Limb (tissue), 2 donors: ENCODE measurements at regions not wholly inside any gene's neighbourhood (a gene's known extent, or its start where the extent isn't known, plus 50 kb on each side); places are given as distances from the start of the nearest gene placed in this dataset.
A peak's percentile ranks its signal among the peaks of the same experiment; 100 is the strongest.
"Not testable (repeated sequence)": the region's sequence is repeated elsewhere in the genome, so short reads cannot be mapped to it uniquely, and the experiment has no call there.

Experiments
- DNase-seq, 2 donors: peaks; one replicate each; pipeline ENCODE4 v3.0.0-alpha.2; 2016; ENCODE audit errors: extremely low spot score in 2 of 2

DNA sequence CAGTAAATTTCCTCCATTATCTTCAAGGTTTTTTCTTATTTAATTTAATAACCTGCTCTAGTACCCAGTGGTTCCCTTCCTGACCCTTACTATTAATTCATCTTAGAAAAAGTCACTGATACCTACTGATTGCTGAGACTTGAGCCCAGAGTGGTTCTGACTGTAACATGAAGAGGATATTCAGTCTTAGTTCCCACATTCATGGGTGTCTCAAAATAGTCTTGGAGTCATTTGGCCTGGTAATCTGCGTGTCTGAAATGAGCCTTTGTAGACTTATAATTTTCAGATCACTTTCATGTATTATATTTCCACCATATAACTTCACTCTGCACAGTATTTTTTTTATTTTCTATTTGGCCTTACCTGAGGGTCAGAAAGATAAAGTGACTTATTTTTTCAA lies 732.0 kb upstream of the KIF2B start:
- DNase-seq, result no peak

DNA sequence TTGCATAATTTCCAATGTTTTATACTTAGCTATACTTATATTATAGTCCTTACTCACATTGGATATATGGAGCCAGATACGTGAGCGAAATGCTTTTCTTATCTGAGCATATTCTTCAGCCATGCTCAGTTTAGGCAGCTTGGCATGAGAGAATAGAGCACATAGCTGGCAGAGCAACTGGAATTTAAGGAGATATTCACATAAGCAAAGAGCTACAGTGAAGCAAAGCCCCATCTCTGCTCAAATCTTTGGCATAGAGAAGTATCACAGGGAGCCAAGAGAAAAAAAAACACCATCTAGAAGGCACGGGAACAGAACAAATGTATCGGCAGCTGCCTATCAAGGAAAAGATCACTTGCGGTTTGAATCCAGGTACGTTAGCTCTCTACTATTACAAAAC lies 734.2 kb upstream of the KIF2B start:
- DNase-seq, result no peak

DNA sequence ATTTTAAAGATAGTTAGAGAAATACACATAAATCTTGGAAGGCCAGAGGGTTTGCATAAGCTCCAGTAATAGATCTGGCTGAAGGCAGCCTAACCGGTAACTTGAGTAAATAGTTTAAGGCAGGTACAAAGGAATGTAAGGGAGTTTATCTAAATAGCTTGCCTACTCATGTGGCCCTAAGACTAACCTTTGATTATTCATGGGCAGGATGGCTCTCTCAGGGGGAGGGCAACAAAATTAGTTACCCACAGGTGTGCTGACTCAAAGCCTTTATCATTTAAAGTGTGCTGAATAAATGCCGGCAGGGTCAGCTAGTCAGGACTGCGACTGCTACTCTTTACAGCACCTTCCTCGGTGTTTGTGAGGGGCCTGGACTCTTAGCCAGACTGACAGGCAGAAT lies 761.3 kb upstream of the KIF2B start:
- DNase-seq, result no peak

DNA sequence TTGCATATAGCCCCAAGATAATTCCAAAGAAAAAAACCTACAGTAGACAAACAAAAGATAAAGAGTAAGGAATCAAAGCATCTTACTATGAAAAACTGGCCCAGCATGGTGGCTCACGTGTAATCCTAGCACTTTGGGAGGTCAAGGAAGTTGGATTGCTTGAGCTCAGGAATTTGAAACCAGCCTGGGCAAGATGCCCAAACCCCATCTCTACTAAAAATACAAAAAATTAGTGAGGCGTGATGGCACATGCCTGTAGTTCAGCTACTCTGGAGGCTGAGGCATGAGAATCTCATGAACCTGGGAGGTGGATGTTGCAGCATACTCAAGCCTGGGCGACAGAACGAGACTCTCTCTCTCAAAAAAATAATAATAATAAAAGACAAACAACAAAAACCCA lies 764.7 kb upstream of the KIF2B start:
- no peak for DNase-seq

DNA sequence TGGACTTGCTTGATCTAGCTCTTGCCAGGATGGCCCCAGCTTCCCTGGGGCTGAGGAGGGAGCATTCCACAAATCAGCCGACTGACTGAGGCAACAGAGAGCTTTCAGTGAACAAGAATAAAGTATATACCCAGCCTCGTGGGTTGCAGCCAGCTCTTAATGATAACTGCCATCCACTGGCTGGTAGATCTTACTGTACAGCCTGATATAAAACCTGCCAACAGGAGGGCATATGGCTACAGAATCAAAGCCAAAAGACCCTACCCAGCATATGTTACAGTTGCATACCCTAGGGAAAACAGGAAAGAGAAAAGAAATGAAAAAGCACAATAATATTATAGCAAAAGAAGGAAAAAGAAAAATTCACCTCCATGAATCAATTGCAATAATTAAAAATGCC lies 775.9 kb upstream of the KIF2B start:
- no peak for DNase-seq

DNA sequence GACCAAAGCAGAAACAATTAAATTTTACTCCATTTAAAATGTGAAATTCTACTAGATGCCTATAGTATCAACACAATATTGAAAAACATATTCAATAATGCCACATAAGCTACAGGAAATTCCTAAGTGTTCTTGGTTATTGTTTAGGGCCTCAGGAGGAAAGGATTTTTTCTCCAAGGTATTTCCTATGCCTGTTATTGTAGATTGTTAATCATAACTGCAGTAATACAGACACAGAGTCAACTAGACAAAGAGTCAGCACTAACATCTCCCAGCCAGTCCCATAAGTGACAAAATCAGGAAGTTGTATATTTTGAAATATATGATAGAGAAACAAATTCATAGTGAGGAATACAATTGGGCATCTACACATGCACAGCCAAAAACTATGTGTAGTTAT lies 782.7 kb upstream of the KIF2B start:
- DNase-seq, result no peak

DNA sequence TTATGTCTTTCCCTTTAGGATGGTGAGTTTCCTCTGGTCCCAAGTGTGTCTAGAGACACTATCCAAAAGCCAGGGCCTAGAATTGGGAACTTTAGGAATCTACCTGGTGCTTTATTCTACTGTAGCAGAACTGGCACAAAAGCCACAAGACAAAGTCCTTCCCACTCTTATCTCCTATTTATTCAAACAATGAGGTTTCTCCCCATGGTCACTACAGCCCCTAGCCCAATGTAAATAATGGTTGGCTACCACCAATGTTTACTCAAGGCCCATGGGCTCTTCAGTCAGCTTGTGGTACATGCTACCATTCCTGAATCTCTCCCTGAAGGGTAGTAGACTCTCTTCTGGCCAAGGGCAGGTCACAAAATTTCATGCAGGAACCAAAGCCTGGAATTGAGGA lies 789.4 kb upstream of the KIF2B start:
- DNase-seq, result no peak

DNA sequence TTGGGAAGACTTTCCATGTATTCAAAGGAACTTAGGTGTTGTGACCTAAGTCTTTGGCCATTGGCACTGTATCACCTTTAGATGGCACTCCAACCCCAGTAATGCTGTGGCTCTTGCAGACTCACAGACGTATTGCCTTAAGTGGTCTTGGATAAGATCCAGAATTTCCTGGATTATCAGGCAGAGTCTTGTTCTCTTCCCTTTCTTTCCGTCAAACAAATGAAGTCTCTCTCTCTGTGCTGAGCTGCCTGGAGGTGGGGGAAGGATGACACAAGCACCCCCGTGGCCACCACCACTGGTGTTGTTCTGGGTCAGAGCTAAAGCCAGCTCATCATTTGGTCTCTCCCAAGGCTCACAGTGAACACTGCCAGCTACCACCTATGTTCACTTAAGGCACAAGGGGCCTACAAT lies 789.9 kb upstream of the KIF2B start:
- peak in 1 of 2 donors; percentile 29 for DNase-seq

DNA sequence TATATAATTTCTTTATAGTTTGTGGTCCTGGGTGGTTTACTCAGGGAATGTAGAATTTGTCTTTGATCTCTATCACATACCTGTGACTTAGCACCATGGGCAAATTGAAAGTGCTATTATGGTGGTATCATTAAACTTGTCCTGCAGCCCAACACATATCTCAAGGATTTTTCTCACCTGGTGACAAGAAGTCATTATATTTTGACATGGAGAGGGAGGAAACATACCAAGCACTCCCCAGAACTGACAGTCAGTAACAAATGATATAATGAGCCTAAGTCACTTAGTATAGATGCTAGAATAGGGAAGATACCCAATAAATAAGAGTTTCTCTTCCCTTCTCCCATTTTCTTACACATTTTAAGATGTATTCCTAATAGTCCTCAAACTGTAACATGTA lies 805.5 kb upstream of the KIF2B start:
- DNase-seq, result no peak

DNA sequence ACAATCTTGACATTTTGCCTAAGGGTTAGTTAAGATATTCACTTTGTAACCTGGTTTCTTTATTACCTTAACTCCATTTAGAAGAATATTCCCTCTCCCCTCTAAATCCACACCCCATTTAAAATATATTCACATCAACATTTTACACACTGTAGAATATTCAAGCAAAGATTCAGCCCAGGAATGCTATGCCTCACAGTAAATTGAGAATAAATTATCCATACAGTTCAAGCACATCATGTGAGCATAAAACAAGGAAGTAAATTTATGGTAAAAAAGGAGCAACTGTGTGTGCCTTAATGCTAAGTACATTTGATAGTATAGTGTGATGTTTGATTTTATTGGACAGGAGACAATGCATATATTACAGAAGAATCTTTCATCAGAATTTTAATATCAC lies 806.6 kb upstream of the KIF2B start:
- DNase-seq, result no peak

DNA sequence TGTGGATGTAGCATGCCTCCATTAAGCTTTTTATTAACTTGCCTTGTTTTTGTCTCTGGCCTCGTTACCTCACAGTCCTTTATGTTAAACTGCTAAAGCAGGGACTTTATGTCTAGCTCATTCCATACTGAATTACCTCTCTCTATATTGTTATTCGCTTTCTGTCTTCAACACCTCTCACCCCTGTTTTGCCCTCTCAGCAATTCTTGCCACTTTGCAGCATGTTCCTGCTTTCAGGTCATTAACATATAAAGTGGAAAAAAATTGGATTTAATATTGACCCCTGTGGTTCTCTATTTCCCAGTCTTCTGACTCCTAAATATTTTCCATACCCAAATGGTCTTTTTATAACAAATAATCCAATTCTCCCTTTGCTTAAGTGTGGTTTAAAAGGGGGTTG lies 810.4 kb upstream of the KIF2B start:
- no peak for DNase-seq

DNA sequence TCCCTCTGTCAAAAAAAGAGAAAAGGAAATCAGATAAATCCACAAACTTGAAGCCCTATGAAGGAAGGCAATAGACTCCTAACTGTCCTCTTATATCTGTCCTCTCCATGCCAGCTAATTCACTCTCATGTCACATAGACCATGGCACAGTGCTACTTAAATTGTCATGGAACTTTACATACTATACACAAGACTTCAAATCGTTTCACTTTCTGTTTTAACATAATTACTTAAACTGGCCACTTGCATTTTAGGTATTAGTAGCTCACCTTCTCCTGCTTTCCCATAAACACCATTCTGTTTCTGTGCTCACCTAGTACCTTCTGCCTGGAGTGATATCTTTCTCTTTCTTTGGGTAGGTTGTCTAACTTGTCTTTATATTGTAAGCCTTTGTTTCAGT lies 816.7 kb upstream of the KIF2B start:
- DNase-seq, result no peak

DNA sequence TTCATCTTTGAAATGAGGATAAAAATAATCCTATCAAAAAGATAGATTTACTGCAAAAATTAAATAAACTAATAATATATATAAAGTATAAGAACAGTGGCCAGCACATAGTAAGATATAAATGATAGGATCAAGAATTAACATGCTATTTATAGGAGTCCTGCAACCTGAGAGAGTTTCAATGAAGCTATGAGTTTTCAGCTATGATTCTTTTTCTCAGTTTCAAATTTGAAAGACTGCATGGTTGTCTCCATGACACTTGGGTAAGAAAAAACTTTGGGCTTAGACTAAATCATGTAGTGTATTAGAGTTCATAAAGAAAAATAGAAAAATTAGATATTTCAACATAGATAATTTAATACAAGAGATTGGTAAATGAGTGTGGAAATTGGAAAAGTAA lies 817.8 kb upstream of the KIF2B start:
- no peak for DNase-seq

DNA sequence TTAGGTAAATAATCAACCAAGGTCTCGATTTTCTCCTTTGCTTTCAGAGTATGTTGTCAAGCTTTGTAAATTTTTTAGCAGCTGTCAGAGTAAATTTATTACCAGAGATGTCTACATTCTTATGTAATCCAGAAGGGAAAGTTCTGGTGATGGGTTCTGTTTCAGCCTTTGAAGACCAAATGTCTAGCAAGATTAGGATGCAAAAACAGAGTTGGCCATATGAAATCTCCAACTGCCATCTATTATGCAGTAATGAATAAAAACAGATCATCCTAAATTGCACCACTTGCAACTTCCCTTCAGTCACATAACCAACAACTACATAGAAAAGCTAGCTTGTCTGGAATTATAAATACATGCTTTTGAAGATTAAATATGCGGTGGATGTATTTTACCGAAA lies 826.8 kb upstream of the KIF2B start:
- DNase-seq, result no peak

DNA sequence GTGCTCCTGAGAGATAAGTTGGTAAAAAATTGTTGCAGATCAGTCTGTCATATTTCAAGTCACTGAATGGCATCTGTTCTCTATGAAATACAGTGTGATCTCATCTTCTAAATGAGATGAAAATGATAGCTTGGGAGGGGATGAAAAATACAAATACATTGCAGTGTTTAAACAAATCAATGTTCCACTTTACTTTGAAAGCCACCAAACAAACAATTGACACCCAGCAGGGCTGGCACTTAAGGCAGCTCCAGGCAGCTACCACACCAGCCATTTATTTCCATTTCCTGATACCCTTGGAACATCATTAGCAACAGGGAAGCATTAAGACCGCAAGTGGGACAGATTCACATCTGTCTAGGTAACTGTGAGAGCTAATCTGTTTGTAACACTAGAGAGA lies 827.6 kb upstream of the KIF2B start:
- no peak for DNase-seq

DNA sequence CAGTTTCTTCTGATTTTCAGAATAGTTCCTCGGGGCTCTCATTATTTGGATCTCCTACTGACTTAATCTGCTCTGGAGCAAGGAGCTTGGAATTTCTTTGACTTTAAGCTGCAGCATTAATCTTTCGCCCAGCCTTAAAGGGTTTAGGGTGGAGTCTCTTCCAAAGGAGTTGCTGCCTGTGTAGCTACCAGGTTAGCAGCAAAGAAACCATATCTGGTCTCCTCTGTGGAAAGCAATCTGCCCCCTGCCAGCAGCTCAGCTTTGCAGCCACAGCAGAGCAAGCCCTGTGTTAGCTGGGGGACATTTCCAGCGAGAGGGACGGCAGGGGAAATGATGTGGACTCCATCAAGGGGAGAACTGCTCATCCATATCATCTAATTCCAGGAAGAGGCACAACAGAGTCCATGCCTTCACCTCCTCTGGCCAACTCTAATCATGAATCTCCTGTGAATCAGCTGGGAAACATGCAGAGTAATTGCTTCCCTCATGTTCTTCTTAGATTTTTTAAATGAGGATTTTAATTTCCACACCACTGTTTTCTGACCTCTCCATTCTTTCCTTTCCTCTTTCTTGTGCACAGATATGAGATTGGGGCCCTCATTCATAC lies 827.6 kb upstream of the CA10 start:
- no peak for DNase-seq

DNA sequence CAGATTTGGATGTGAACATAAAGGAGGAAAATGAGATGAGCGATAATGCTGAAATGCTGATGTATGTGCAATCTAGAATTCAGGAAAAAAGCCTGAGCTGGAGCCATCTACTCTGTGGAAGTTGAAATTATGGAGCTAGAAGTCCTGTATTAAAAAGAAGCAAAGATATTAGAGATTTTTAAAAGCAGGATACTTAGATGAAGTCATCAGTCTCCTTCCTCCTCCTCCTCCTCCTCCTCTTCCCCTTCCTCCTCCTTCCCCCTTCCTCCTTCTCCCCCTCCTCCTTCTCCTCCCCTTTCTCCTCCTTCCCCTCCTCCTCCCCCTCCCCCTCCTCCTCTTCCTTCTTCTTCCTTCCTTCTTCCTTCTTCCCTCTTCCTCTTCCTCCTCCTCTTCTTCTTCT lies 823.8 kb upstream of the CA10 start:
- DNase-seq, result no peak

DNA sequence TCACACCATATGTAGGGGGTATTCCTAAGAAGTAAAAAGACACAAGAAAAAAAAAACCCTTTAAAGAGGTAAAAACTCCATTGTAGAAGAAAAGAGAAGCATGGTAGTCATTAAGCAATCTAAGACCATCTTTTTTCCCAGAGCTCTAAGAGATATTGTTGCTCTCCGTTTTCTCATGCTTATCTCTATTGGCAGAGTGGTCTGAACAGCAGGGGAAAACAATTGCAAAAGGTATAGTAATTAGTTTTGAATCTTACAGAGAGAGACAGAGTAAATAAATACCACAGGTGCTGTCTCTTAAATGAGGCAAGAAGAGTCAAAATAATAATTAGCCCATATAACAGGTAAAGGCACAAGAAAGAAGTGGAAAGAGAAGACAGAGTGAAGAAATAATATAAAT lies 821.4 kb upstream of the CA10 start:
- DNase-seq, result no peak

DNA sequence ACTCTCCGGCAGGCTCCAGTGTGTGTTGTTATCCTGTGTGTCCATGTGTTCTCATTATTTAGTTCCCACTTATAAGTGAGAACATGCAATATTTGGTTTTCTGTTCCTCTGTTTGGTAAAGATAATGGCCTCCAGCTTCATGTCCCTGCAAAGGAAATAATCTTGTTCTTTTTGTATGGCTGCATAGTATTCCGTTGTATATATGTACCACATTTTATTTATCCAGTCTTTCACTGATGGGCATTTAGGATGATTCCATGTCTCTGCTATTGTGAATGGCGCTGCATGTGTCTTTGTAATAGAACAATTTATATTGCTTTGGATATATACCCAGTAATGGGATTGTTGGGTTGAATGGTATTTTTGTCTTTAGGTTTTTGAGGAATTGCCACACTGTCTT lies 807.3 kb upstream of the CA10 start:
- DNase-seq, result no peak

DNA sequence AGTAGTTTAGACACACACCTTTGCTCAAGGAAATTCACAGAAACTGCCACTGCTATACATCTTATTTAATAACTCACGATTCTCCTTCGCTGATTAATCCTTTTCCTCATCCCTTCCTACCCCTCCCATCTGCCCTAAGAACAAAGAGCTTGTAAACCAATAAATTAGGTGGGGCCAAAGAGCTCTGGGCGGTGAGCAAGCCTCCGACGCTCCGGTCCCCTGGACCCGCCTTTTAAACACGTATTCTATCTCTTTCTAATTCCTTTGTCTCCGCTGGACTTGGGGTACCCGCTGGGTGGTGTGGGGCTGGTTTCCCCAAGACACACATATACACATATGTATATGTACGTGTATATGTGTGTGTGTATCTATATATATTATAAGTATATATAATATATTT lies 803.2 kb upstream of the CA10 start:
- DNase-seq, result not testable (repeated sequence)

DNA sequence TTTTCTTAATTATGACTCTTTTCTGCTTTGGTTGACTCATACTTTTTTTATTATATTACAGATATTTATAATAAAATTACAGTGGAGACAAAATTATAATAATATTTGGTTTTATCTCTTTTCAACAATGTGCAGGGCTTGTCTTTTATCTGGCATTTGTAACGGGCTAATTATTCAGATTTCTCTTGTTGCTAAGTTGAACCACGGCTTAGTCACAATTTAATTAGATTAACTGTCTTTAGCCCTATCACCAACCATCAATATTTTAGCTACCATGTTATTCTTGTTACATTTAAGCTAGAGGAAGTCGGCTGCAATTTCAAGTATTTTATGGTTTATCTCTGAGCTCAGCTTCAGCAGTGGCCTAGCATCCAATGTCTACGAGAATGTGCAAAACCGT lies 798.9 kb upstream of the CA10 start:
- DNase-seq, result no peak

DNA sequence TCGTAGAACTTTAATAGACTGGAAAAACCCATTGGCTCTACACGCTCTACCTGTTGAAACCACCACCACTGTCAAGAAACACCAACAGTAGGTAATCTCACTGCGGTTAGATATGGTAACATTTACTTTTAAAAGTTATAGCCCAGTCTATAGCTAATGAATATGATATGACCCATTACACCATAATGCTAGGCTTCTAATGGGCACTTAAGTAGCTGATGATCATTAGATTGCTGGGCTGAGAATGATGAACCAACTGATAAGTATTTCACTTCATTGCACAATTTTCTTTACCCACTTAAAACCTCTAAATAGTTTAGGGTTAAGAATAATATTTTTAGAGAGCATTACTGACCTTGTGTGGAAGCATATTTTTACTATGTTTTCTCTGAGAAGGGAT lies 788.9 kb upstream of the CA10 start:
- no peak for DNase-seq

DNA sequence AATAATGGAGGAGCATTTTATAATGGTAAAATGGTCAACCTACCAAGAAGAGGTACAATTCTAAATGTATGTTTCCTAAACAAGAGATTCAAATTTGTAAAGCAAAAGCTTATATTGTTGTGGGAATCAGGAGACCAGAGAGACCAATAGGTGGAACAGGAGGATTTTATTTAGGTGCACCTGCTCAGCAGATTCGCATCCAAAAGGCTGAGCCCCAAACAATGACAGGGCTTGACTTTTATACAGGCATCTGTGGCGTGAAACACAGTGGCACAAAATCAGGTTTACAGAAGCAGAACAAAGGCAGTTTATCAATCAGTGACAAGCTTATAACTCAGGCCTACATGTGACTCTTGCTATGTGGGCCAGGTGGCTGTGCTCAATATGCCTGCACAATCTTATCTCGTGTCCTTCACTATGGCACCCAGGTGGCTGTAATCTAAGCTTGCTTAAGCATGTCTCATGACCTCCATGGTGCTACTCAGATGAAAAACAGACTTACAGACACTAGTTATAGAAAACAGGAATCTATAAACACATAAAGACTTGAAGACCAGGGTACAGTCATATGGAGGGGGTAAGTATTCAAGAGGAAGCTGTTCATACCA lies 780.2 kb upstream of the CA10 start:
- no peak for DNase-seq

DNA sequence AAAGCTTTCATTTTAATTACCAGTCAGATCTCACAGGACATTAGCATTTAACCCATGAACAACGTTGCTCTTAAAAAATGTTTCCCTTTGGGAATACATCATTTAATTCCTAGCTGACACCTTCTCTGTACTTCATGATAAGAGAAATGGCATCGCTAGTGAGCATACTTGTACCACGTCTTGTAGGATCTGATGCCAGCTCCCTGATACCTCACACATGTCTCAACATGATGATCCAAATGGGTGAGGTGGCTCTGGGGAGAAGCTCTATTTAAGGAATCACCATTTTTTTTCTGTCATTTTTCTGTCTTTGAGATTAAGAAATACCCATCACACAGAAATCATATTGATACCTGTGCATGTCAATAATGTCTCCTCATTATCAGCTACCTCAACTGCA lies 772.1 kb upstream of the CA10 start:
- no peak for DNase-seq
